HG02763 (cell line): ENCODE measurements at regions not wholly inside any gene's neighbourhood (a gene's known extent, or its start where the extent isn't known, plus 50 kb on each side); places are given as distances from the start of the nearest gene placed in this dataset.
"Not testable (repeated sequence)": the region's sequence is repeated elsewhere in the genome, so short reads cannot be mapped to it uniquely, and the experiment has no call there.

Experiments used
- ATAC-seq: cut with Tn5 transposase; IDR thresholded peaks from one replicate; pipeline ENCODE4 v1.9.1; 2021; ENCODE audit warnings: mild to moderate bottlenecking, moderate library complexity; ENCODE audit not compliant: unreplicated experiment

- no peak for ATAC-seq
These were observed 1156.0 kb downstream of the PCDH9 start for GRCh38 chr13:66074018-66074615.

GRCh38 chr13:66072097-66072496 lies 1158.0 kb downstream of the PCDH9 start:
- not testable (repeated sequence) for ATAC-seq

GRCh38 chr13:66071608-66072007 lies 1158.5 kb downstream of the PCDH9 start:
- ATAC-seq: no peak

GRCh38 chr13:66071029-66071428 lies 1159.1 kb downstream of the PCDH9 start:
- ATAC-seq: no peak

GRCh38 chr13:66069570-66069969 lies 1160.6 kb downstream of the PCDH9 start:
- ATAC-seq: no peak

GRCh38 chr13:66068683-66069082 lies 1161.5 kb downstream of the PCDH9 start:
- no peak for ATAC-seq

GRCh38 chr13:66048888-66049287 lies 1181.2 kb downstream of the PCDH9 start:
- no peak for ATAC-seq

GRCh38 chr13:66040506-66040905 lies 1189.6 kb downstream of the PCDH9 start:
- ATAC-seq: no peak

GRCh38 chr13:66037096-66037495 lies 1193.0 kb downstream of the PCDH9 start:
- no peak for ATAC-seq

- ATAC-seq: no peak
These were observed 1193.5 kb downstream of the PCDH9 start for GRCh38 chr13:66036636-66037035.

- no peak for ATAC-seq
These were observed 1194.0 kb downstream of the PCDH9 start for GRCh38 chr13:66036024-66036614.

- no peak for ATAC-seq
These were observed 1196.2 kb downstream of the PCDH9 start for GRCh38 chr13:66033924-66034323.

GRCh38 chr13:66021846-66022245 lies 1208.3 kb downstream of the PCDH9 start:
- ATAC-seq: no peak

GRCh38 chr13:66014771-66015170 lies 1215.4 kb downstream of the PCDH9 start:
- ATAC-seq: no peak

GRCh38 chr13:66009241-66009640 lies 1220.9 kb downstream of the PCDH9 start:
- no peak for ATAC-seq

GRCh38 chr13:66003558-66003957 lies 1226.6 kb downstream of the PCDH9 start:
- no peak for ATAC-seq

- no peak for ATAC-seq
These were observed 1229.0 kb downstream of the PCDH9 start for GRCh38 chr13:66001140-66001539.

- no peak for ATAC-seq
These were observed 1230.7 kb downstream of the PCDH9 start for GRCh38 chr13:65999411-65999810.

GRCh38 chr13:65990684-65991083 lies 1239.5 kb downstream of the PCDH9 start:
- no peak for ATAC-seq

- ATAC-seq: no peak
These were observed 1244.5 kb downstream of the PCDH9 start for GRCh38 chr13:65985612-65986011.

- ATAC-seq: no peak
These were observed 1252.6 kb downstream of the PCDH9 start for GRCh38 chr13:65977525-65977924.

- ATAC-seq: no peak
These were observed 1258.6 kb downstream of the PCDH9 start for GRCh38 chr13:65971541-65971940.

GRCh38 chr13:65966991-65967451 lies 1263.1 kb downstream of the PCDH9 start:
- no peak for ATAC-seq
